Sigmoid colon (tissue), 4 donors: ENCODE measurements at regions not wholly inside any gene's neighbourhood (a gene's known extent, or its start where the extent isn't known, plus 50 kb on each side); places are given as distances from the start of the nearest gene placed in this dataset.

Experiments
- CTCF ChIP-seq, 4 experiments: fragments of 450-650 bp in 3 of 4; fragments of 200-600 bp in 1 of 4; IDR thresholded peaks; one replicate each; pipeline ENCODE4 v1.5.1; 2016 to 2019; ENCODE audit warnings: antibody characterized with exemption in 4 of 4, mild to moderate bottlenecking in 3 of 4, moderate library complexity in 2 of 4
- POLR2A ChIP-seq, 2 donors: fragments of 450-650 bp; IDR thresholded peaks; one replicate each; pipeline ENCODE4 v1.6.1; 2016; ENCODE audit warnings: antibody characterized with exemption in 2 of 2, mild to moderate bottlenecking in 2 of 2, moderate library complexity in 2 of 2
- POLR2AphosphoS5 ChIP-seq, 4 donors: sonication (generic); formaldehyde crosslinking; IDR thresholded peaks; one replicate each; pipeline ENCODE4 v1.6.1; 2017; ENCODE audit warnings: antibody characterized with exemption in 4 of 4

- TF ChIP-seq POLR2AphosphoS5 (IDR thresholded peaks at IDR 0.05) (no peak), CTCF (IDR thresholded peaks at IDR 0.05) (no peak), POLR2A (IDR thresholded peaks at IDR 0.05) (no peak)
These were observed 1091.1 kb upstream of the GJE1 start for GRCh38 chr6:141041596-141042087.
